ENCODE measurements at regions not wholly inside any gene's neighbourhood (a gene's known extent, or its start where the extent isn't known, plus 50 kb on each side); places are given as distances from the start of the nearest gene placed in this dataset.

DNA sequence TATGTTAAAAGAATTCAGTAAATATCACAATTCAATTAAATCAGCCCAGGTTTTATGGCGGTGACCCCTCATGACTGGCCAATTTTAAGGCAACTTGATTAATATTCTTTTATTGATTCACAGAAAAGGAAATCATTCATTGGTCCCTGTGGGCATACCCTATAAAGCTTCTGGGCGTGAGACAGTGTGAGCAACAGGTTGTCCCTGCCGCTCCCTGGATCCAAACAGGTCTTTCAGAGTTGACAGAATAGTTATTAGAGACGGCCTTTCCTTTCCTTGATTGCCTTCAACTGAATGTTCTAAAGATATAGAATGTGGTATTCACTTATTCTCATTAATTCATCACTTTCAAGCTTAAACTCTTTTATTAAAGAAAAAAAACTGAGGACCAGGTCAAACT is 433.9 kb downstream of the KCNJ2 start:
- TF ChIP-seq, protein P1, sequence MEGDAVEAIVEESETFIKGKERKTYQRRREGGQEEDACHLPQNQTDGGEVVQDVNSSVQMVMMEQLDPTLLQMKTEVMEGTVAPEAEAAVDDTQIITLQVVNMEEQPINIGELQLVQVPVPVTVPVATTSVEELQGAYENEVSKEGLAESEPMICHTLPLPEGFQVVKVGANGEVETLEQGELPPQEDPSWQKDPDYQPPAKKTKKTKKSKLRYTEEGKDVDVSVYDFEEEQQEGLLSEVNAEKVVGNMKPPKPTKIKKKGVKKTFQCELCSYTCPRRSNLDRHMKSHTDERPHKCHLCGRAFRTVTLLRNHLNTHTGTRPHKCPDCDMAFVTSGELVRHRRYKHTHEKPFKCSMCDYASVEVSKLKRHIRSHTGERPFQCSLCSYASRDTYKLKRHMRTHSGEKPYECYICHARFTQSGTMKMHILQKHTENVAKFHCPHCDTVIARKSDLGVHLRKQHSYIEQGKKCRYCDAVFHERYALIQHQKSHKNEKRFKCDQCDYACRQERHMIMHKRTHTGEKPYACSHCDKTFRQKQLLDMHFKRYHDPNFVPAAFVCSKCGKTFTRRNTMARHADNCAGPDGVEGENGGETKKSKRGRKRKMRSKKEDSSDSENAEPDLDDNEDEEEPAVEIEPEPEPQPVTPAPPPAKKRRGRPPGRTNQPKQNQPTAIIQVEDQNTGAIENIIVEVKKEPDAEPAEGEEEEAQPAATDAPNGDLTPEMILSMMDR (IDR thresholded peaks at IDR 0.05): no peak
- TF ChIP-seq POLR2A (IDR thresholded peaks at IDR 0.05): no peak

Measured in Peyer's patch (tissue), 4 donors.